Liver (tissue), 8 donors: ENCODE measurements at regions not wholly inside any gene's neighbourhood (a gene's known extent, or its start where the extent isn't known, plus 50 kb on each side); places are given as distances from the start of the nearest gene placed in this dataset.

ENCODE experiments used
- DNase-seq: peaks from one replicate; pipeline ENCODE4 v3.0.0-alpha.2; 2017; ENCODE audit warnings: low spot score
- H3K27ac ChIP-seq, 2 donors: one replicate each; pipeline ENCODE4 v1.7.0; 2013; ENCODE audit warnings: inconsistent platforms in 2 of 2, low read length in 2 of 2, control low read depth in 1 of 2, low read depth in 1 of 2, mild to moderate bottlenecking in 1 of 2
- H3K27me3 ChIP-seq, 4 donors: one replicate each; pipeline versions ENCODE4 v1.6.1 to v1.7.0; 2013; ENCODE audit warnings: low read length in 3 of 4, inconsistent platforms in 1 of 4, mild to moderate bottlenecking in 1 of 4, moderate library complexity in 1 of 4; ENCODE audit not compliant: control insufficient read depth in 4 of 4, insufficient read depth in 4 of 4
- H3K36me3 ChIP-seq, 4 donors: one replicate each; pipeline versions ENCODE4 v1.6.1 to v1.7.0; 2013; ENCODE audit warnings: low read length in 3 of 4, mild to moderate bottlenecking in 3 of 4, low read depth in 1 of 4, moderate library complexity in 1 of 4; ENCODE audit not compliant: control insufficient read depth in 4 of 4, insufficient read depth in 3 of 4
- H3K4me1 ChIP-seq, 4 donors: one replicate each; pipeline versions ENCODE4 v1.6.1 to v1.7.0; 2013; ENCODE audit warnings: low read length in 3 of 4, mild to moderate bottlenecking in 3 of 4, moderate library complexity in 1 of 4; ENCODE audit not compliant: control insufficient read depth in 4 of 4, insufficient read depth in 4 of 4
- H3K4me3 ChIP-seq, 3 donors: one replicate each; pipeline versions ENCODE4 v1.6.1 to v1.7.0; 2013; ENCODE audit warnings: low read length in 3 of 3, control low read depth in 1 of 3, low read depth in 1 of 3, mild to moderate bottlenecking in 1 of 3
- H3K9ac ChIP-seq, 2 donors: one replicate each; pipeline ENCODE4 v1.7.0; 2013; ENCODE audit warnings: low read length in 2 of 2, mild to moderate bottlenecking in 2 of 2, moderate library complexity in 2 of 2, control low read depth in 1 of 2, low read depth in 1 of 2
- H3K9me3 ChIP-seq, 4 donors: one replicate each; pipeline versions ENCODE4 v1.6.1 to v1.7.0; 2013; ENCODE audit warnings: low read length in 3 of 4; ENCODE audit not compliant: control insufficient read depth in 4 of 4
- EGR1 ChIP-seq, 2 donors: IDR thresholded peaks; 2 replicates each; pipeline ENCODE4 v1.6.1; 2016 to 2018; ENCODE audit warnings: antibody characterized with exemption in 2 of 2, low read depth in 2 of 2
- FOXA1 ChIP-seq: IDR thresholded peaks from 2 replicates; pipeline ENCODE4 v1.6.1; 2016; ENCODE audit warnings: antibody characterized with exemption
- FOXA2 ChIP-seq: IDR thresholded peaks from 2 replicates; pipeline ENCODE4 v1.6.1; 2016; ENCODE audit warnings: antibody characterized with exemption
- GABPA ChIP-seq, 2 donors: IDR thresholded peaks in 1 of 2; conservative IDR thresholded peaks in 1 of 2; 2 replicates each; pipeline ENCODE4 v1.6.1; 2016; ENCODE audit warnings: antibody characterized with exemption in 2 of 2, mild to moderate bottlenecking in 1 of 2, moderate library complexity in 1 of 2
- HNF4A ChIP-seq, 2 donors: conservative IDR thresholded peaks; 2 replicates each; pipeline ENCODE4 v1.6.1; 2016; ENCODE audit warnings: antibody characterized with exemption in 2 of 2, mild to moderate bottlenecking in 2 of 2
- HNF4G ChIP-seq: IDR thresholded peaks from 2 replicates; pipeline ENCODE4 v1.6.1; 2016; ENCODE audit warnings: antibody characterized with exemption
- JUND ChIP-seq, 2 donors: IDR thresholded peaks; 2 replicates each; pipeline ENCODE4 v1.6.1; 2016; ENCODE audit warnings: antibody characterized with exemption in 2 of 2
- NR2F2 ChIP-seq: IDR thresholded peaks from 2 replicates; pipeline ENCODE4 v1.6.1; 2016; ENCODE audit warnings: antibody characterized with exemption
- RAD21 ChIP-seq, 2 donors: IDR thresholded peaks; 2 replicates each; pipeline ENCODE4 v1.6.1; 2016; ENCODE audit warnings: antibody characterized with exemption in 2 of 2, mild to moderate bottlenecking in 2 of 2
- RXRA ChIP-seq, 2 donors: IDR thresholded peaks; 2 replicates each; pipeline ENCODE4 v1.6.1; 2017 to 2018; ENCODE audit warnings: antibody characterized with exemption in 2 of 2, mild to moderate bottlenecking in 1 of 2
- SP1 ChIP-seq: IDR thresholded peaks from 2 replicates; pipeline ENCODE4 v1.6.1; 2018; ENCODE audit warnings: antibody characterized with exemption, mild to moderate bottlenecking
- YY1 ChIP-seq: IDR thresholded peaks from 2 replicates; pipeline ENCODE4 v1.6.1; 2016; ENCODE audit warnings: antibody characterized with exemption, mild to moderate bottlenecking
- whole genome bisulfite sequencing: extraction: QIAGEN DNeasy Blood & Tissue Kit; methylation state at CpG from one replicate; pipeline ENCODE4 v1.1.7; 2013; 5-methylcytosine and 5-hydroxymethylcytosine counted together
- TF ChIP-seq, protein P1 (sequence below): IDR thresholded peaks from 2 replicates; pipeline ENCODE4 v1.6.1; 2016; ENCODE audit warnings: antibody characterized with exemption
- TF ChIP-seq, protein P2 (sequence below): IDR thresholded peaks from 2 replicates; pipeline ENCODE4 v1.6.1; 2016; ENCODE audit warnings: antibody characterized with exemption
- TF ChIP-seq, protein P3 (sequence below): IDR thresholded peaks from 2 replicates; pipeline ENCODE4 v1.6.1; 2016; ENCODE audit warnings: antibody characterized with exemption, mild to moderate bottlenecking
- TF ChIP-seq, protein P4 (sequence below): fragments of 150-350 bp; IDR thresholded peaks from 2 replicates; pipeline ENCODE4 v1.5.1; 2017; ENCODE audit warnings: improper control_type of control experiment, low read depth, low read length; ENCODE audit not compliant: missing input control
- donor health status: healthy.
- donor health status: healthy.
- donor health status: healthy.
- donor health status: healthy.
- donor health status: healthy.

DNA sequence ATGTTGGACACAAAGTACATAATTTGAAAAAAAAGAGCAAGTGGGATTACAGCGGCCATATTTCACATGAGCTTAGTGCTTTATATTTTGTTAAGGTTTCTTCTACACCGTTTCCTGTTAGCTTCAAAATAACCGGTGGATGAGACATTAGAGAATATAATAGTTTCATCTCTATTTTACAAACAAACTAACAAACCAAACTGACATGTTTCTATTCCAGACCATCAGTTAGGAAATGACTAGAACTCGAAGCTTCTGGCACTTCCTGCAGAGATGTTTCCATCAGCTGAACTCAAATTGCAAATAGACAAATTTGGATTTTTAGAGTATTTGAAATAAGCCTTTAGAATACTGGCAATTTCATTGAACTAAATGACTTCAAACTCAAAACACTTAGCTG, 86.5 kb downstream of the MTRR start:
- no peak overlapping the region for H3K4me3 ChIP-seq
- WGBS = 77% methylated on average over 4 of the region's 4 CpGs
- H3K4me1 ChIP-seq = no peaks in the 10 kb centered on the region
- no peaks in the 10 kb centered on the region for H3K27me3 ChIP-seq
- H3K9ac ChIP-seq = no peak overlapping the region
- no peak overlapping the region for H3K27ac ChIP-seq
- TF ChIP-seq FOXA1 (no peak), HNF4A (conservative IDR thresholded peaks at IDR 0.05) (no peak), GABPA (IDR thresholded peaks at IDR 0.05 in 1 of 2, conservative IDR thresholded peaks at IDR 0.05 in 1 of 2) (no peak), RAD21 (IDR thresholded peaks at IDR 0.05) (no peak), RXRA (IDR thresholded peaks at IDR 0.05) (no peak), YY1 (no peak), SP1 (no peak), HNF4G (no peak), FOXA2 (no peak), JUND (IDR thresholded peaks at IDR 0.05) (no peak), NR2F2 (no peak)
- TF ChIP-seq, protein P1, sequence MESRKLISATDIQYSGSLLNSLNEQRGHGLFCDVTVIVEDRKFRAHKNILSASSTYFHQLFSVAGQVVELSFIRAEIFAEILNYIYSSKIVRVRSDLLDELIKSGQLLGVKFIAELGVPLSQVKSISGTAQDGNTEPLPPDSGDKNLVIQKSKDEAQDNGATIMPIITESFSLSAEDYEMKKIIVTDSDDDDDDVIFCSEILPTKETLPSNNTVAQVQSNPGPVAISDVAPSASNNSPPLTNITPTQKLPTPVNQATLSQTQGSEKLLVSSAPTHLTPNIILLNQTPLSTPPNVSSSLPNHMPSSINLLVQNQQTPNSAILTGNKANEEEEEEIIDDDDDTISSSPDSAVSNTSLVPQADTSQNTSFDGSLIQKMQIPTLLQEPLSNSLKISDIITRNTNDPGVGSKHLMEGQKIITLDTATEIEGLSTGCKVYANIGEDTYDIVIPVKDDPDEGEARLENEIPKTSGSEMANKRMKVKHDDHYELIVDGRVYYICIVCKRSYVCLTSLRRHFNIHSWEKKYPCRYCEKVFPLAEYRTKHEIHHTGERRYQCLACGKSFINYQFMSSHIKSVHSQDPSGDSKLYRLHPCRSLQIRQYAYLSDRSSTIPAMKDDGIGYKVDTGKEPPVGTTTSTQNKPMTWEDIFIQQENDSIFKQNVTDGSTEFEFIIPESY = no peak
- TF ChIP-seq, protein P2, sequence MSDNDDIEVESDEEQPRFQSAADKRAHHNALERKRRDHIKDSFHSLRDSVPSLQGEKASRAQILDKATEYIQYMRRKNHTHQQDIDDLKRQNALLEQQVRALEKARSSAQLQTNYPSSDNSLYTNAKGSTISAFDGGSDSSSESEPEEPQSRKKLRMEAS = no peak
- TF ChIP-seq, protein P3, sequence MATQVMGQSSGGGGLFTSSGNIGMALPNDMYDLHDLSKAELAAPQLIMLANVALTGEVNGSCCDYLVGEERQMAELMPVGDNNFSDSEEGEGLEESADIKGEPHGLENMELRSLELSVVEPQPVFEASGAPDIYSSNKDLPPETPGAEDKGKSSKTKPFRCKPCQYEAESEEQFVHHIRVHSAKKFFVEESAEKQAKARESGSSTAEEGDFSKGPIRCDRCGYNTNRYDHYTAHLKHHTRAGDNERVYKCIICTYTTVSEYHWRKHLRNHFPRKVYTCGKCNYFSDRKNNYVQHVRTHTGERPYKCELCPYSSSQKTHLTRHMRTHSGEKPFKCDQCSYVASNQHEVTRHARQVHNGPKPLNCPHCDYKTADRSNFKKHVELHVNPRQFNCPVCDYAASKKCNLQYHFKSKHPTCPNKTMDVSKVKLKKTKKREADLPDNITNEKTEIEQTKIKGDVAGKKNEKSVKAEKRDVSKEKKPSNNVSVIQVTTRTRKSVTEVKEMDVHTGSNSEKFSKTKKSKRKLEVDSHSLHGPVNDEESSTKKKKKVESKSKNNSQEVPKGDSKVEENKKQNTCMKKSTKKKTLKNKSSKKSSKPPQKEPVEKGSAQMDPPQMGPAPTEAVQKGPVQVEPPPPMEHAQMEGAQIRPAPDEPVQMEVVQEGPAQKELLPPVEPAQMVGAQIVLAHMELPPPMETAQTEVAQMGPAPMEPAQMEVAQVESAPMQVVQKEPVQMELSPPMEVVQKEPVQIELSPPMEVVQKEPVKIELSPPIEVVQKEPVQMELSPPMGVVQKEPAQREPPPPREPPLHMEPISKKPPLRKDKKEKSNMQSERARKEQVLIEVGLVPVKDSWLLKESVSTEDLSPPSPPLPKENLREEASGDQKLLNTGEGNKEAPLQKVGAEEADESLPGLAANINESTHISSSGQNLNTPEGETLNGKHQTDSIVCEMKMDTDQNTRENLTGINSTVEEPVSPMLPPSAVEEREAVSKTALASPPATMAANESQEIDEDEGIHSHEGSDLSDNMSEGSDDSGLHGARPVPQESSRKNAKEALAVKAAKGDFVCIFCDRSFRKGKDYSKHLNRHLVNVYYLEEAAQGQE = no peak
- TF ChIP-seq, protein P4, sequence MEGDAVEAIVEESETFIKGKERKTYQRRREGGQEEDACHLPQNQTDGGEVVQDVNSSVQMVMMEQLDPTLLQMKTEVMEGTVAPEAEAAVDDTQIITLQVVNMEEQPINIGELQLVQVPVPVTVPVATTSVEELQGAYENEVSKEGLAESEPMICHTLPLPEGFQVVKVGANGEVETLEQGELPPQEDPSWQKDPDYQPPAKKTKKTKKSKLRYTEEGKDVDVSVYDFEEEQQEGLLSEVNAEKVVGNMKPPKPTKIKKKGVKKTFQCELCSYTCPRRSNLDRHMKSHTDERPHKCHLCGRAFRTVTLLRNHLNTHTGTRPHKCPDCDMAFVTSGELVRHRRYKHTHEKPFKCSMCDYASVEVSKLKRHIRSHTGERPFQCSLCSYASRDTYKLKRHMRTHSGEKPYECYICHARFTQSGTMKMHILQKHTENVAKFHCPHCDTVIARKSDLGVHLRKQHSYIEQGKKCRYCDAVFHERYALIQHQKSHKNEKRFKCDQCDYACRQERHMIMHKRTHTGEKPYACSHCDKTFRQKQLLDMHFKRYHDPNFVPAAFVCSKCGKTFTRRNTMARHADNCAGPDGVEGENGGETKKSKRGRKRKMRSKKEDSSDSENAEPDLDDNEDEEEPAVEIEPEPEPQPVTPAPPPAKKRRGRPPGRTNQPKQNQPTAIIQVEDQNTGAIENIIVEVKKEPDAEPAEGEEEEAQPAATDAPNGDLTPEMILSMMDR = no peak
- H3K9me3 ChIP-seq = no peaks in the 10 kb centered on the region
- H3K36me3 ChIP-seq = no peaks in the 10 kb centered on the region
- no peak for DNase-seq

DNA sequence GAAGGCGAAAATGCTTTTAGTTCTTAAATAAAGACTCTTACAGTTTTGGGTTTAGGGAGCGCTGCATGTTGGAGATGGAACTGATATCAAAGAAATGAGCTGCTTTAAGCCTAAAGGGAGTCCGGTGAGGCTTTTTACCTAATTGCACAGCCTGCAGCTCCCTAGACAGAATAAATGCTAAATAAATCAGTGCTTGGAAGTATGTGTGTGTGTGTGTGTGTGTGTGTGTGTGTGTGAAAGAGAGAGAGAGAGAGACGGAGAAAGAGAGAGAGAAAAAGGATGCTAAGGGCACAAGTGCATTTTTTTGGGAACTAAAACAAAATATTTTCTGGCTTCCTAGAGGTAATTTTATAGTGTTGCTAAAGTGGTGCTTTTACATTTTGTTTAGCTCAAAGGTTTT, 88.4 kb downstream of the MTRR start:
- no peaks in the 10 kb centered on the region for H3K9me3 ChIP-seq
- no peak for TF ChIP-seq RXRA (IDR thresholded peaks at IDR 0.05)
- no peak for TF ChIP-seq GABPA (IDR thresholded peaks at IDR 0.05 in 1 of 2, conservative IDR thresholded peaks at IDR 0.05 in 1 of 2)
- no peak for TF ChIP-seq SP1
- TF ChIP-seq, protein P1 = no peak
- TF ChIP-seq, protein P2 = no peak
- TF ChIP-seq, protein P3 = no peak
- TF ChIP-seq FOXA2 = no peak
- no peak for TF ChIP-seq YY1
- no peak for TF ChIP-seq EGR1 (IDR thresholded peaks at IDR 0.05; ENCODE audit: low read depth in 2 of 2)
- no peak for TF ChIP-seq HNF4G

More for the DNA sequence above, 88.4 kb downstream of the MTRR start:
- Histone ChIP-seq H3K9ac (no peak overlapping the region), H3K4me3 (no peak overlapping the region), H3K36me3 (no peaks in the 10 kb centered on the region), H3K4me1 (no peaks in the 10 kb centered on the region), H3K27me3 (no peaks in the 10 kb centered on the region), H3K27ac (no peak overlapping the region)
- 74% methylated on average over 4 of the region's 4 CpGs for WGBS
- DNase-seq = no peak
